SK-N-SH treated with all-trans-retinoic acid at 6 μM for 48 hours (cell line): ENCODE measurements at regions not wholly inside any gene's neighbourhood (a gene's known extent, or its start where the extent isn't known, plus 50 kb on each side); places are given as distances from the start of the nearest gene placed in this dataset.

Experiments
- ARNTL ChIP-seq: fragments of 450-650 bp; formaldehyde crosslinking; IDR thresholded peaks from 2 replicates; pipeline ENCODE4 v1.5.0; 2020; ENCODE audit warnings: low read depth, mild to moderate bottlenecking, moderate library complexity, borderline replicate concordance
- BACH2 ChIP-seq: fragments of 250-450 bp; sonication (Bioruptor Pico); IDR thresholded peaks from 2 replicates; pipeline ENCODE4 v1.9.0; 2021; ENCODE audit warnings: mild to moderate bottlenecking, borderline replicate concordance
- CSDC2 ChIP-seq: fragments of 250-450 bp; sonication (Bioruptor Pico); IDR thresholded peaks from 2 replicates; pipeline ENCODE4 v1.5.0; 2020; ENCODE audit warnings: mild to moderate bottlenecking, moderate library complexity
- GLIS3 ChIP-seq: fragments of 250-450 bp; sonication (Bioruptor Pico); IDR thresholded peaks from 2 replicates; pipeline ENCODE4 v1.5.0; 2020; ENCODE audit warnings: mild to moderate bottlenecking, moderate library complexity
- OSR1 ChIP-seq: fragments of 250-450 bp; sonication (Bioruptor Pico); IDR thresholded peaks from 2 replicates; pipeline ENCODE4 v1.8.0; 2022; ENCODE audit warnings: moderate library complexity, mild to moderate bottlenecking, inconsistent platforms
- PATZ1 ChIP-seq: fragments of 250-450 bp; sonication (Bioruptor Pico); IDR thresholded peaks from 2 replicates; pipeline ENCODE4 v1.8.0; 2020; ENCODE audit warnings: mild to moderate bottlenecking, moderate library complexity, borderline replicate concordance
- RARB ChIP-seq: fragments of 250-450 bp; sonication (Bioruptor Pico); IDR thresholded peaks from 2 replicates; pipeline ENCODE4 v1.8.0; 2021; ENCODE audit warnings: mild to moderate bottlenecking, moderate library complexity
- TCF4 ChIP-seq: fragments of 250-450 bp; sonication (Bioruptor Pico); IDR thresholded peaks from 2 replicates; pipeline ENCODE4 v1.8.0; 2021; ENCODE audit warnings: mild to moderate bottlenecking, moderate library complexity, borderline replicate concordance
- ZC3H10 ChIP-seq: fragments of 250-450 bp; sonication (Bioruptor Pico); IDR thresholded peaks from 2 replicates; pipeline ENCODE4 v1.5.1; 2021; ENCODE audit warnings: mild to moderate bottlenecking, moderate library complexity
- ZFP3 ChIP-seq: fragments of 250-450 bp; sonication (Bioruptor Pico); IDR thresholded peaks from 2 replicates; pipeline ENCODE4 v1.5.0; 2020; ENCODE audit warnings: mild to moderate bottlenecking, moderate library complexity
- ZFP30 ChIP-seq: fragments of 450-650 bp; formaldehyde crosslinking; IDR thresholded peaks from 2 replicates; pipeline ENCODE4 v1.5.0; 2022; ENCODE audit warnings: mild to moderate bottlenecking, moderate library complexity
- ZNF8 ChIP-seq: fragments of 450-650 bp; formaldehyde crosslinking; IDR thresholded peaks from 2 replicates; pipeline ENCODE4 v1.5.0; 2020; ENCODE audit warnings: mild to moderate bottlenecking, moderate library complexity
- TF ChIP-seq, protein P1 (sequence below): fragments of 250-450 bp; sonication (Bioruptor Pico); IDR thresholded peaks from 2 replicates; pipeline ENCODE4 v1.5.1; 2020; ENCODE audit warnings: low read depth, mild to moderate bottlenecking, moderate library complexity
- TF ChIP-seq, protein P2 (sequence below): fragments of 250-450 bp; sonication (Bioruptor Pico); IDR thresholded peaks from 2 replicates; pipeline ENCODE4 v1.5.0; 2020; ENCODE audit warnings: mild to moderate bottlenecking, moderate library complexity

GRCh38 chr5:125214080-125214479 is 467.6 kb upstream of the ZNF608 start:
- TF ChIP-seq BACH2: no peak
- no peak for TF ChIP-seq CSDC2 (CRISPR knock-in tag)
- no peak for TF ChIP-seq PATZ1 (CRISPR knock-in tag)
- no peak for TF ChIP-seq ZFP30 (CRISPR knock-in tag)
- TF ChIP-seq TCF4: no peak
- TF ChIP-seq GLIS3: no peak
- no peak for TF ChIP-seq ARNTL
- TF ChIP-seq ZFP3 (CRISPR knock-in tag): no peak
- TF ChIP-seq ZNF8 (CRISPR knock-in tag): no peak
- TF ChIP-seq, protein P1, sequence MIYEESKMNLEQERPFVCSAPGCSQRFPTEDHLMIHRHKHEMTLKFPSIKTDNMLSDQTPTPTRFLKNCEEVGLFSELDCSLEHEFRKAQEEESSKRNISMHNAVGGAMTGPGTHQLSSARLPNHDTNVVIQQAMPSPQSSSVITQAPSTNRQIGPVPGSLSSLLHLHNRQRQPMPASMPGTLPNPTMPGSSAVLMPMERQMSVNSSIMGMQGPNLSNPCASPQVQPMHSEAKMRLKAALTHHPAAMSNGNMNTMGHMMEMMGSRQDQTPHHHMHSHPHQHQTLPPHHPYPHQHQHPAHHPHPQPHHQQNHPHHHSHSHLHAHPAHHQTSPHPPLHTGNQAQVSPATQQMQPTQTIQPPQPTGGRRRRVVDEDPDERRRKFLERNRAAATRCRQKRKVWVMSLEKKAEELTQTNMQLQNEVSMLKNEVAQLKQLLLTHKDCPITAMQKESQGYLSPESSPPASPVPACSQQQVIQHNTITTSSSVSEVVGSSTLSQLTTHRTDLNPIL (CRISPR knock-in tag): no peak
- TF ChIP-seq ZC3H10 (CRISPR knock-in tag): no peak
- no peak for TF ChIP-seq OSR1 (CRISPR knock-in tag)
- TF ChIP-seq, protein P2, sequence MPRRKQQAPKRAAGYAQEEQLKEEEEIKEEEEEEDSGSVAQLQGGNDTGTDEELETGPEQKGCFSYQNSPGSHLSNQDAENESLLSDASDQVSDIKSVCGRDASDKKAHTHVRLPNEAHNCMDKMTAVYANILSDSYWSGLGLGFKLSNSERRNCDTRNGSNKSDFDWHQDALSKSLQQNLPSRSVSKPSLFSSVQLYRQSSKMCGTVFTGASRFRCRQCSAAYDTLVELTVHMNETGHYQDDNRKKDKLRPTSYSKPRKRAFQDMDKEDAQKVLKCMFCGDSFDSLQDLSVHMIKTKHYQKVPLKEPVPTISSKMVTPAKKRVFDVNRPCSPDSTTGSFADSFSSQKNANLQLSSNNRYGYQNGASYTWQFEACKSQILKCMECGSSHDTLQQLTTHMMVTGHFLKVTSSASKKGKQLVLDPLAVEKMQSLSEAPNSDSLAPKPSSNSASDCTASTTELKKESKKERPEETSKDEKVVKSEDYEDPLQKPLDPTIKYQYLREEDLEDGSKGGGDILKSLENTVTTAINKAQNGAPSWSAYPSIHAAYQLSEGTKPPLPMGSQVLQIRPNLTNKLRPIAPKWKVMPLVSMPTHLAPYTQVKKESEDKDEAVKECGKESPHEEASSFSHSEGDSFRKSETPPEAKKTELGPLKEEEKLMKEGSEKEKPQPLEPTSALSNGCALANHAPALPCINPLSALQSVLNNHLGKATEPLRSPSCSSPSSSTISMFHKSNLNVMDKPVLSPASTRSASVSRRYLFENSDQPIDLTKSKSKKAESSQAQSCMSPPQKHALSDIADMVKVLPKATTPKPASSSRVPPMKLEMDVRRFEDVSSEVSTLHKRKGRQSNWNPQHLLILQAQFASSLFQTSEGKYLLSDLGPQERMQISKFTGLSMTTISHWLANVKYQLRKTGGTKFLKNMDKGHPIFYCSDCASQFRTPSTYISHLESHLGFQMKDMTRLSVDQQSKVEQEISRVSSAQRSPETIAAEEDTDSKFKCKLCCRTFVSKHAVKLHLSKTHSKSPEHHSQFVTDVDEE (CRISPR knock-in tag): no peak
- no peak for TF ChIP-seq RARB (CRISPR knock-in tag)
